ENCODE measurements at regions not wholly inside any gene's neighbourhood (a gene's known extent, or its start where the extent isn't known, plus 50 kb on each side); places are given as distances from the start of the nearest gene placed in this dataset.

- Histone ChIP-seq H3K27ac (no peak overlapping the region), H3K27me3 (no peaks in the 10 kb centered on the region), H3K4me3 (no peak overlapping the region), H3K36me3 (no peaks in the 10 kb centered on the region), H3K4me1 (peaks cover 0 to 4% (median 0%) of the 10 kb centered on the region in 4 donors), H3K9me3 (no peaks in the 10 kb centered on the region)
- TF ChIP-seq CTCF (IDR thresholded peaks at IDR 0.05) (no peak), EP300 (IDR thresholded peaks at IDR 0.05) (no peak), POLR2A (IDR thresholded peaks at IDR 0.05) (no peak), POLR2AphosphoS5 (IDR thresholded peaks at IDR 0.05) (no peak)
- intact Hi-C loops (cut with DNase I), result no loop called here
- WGBS, 2 donors, result 94 to 95% methylated on average over 16 of the region's 16 CpGs
- DNase-seq, result no peak
Measured at GRCh38 chr13:83613524-83613923, 268.8 kb downstream of the SLITRK1 start.

GRCh38 chr13:83601539-83601938 lies 280.7 kb downstream of the SLITRK1 start:
- Histone ChIP-seq H3K4me3 (no peak overlapping the region), H3K27ac (no peak overlapping the region), H3K36me3 (no peaks in the 10 kb centered on the region), H3K9me3 (no peaks in the 10 kb centered on the region), H3K4me1 (no peaks in the 10 kb centered on the region), H3K27me3 (no peaks in the 10 kb centered on the region)
- no peak for DNase-seq
- WGBS, 2 donors, result 47 to 63% methylated on average over 1 of the region's 1 CpG
- no peak for TF ChIP-seq POLR2A (IDR thresholded peaks at IDR 0.05)
- TF ChIP-seq EP300 (IDR thresholded peaks at IDR 0.05), result no peak
- TF ChIP-seq CTCF (IDR thresholded peaks at IDR 0.05), result no peak
- no peak for TF ChIP-seq POLR2AphosphoS5 (IDR thresholded peaks at IDR 0.05)
- intact Hi-C loops (cut with DNase I), result no loop called here

- DNase-seq, result no peak
- Histone ChIP-seq H3K27ac (no peak overlapping the region), H3K4me1 (no peaks in the 10 kb centered on the region), H3K27me3 (no peaks in the 10 kb centered on the region), H3K9me3 (no peaks in the 10 kb centered on the region), H3K36me3 (no peaks in the 10 kb centered on the region), H3K4me3 (no peak overlapping the region)
- no peak for TF ChIP-seq CTCF (IDR thresholded peaks at IDR 0.05)
- no peak for TF ChIP-seq POLR2A (IDR thresholded peaks at IDR 0.05)
- TF ChIP-seq POLR2AphosphoS5 (IDR thresholded peaks at IDR 0.05), result no peak
- TF ChIP-seq EP300 (IDR thresholded peaks at IDR 0.05), result no peak
- intact Hi-C loops (cut with DNase I), result no loop called here
Measured at GRCh38 chr13:83592095-83592494, 290.2 kb downstream of the SLITRK1 start.

GRCh38 chr13:83589814-83590213 lies 292.5 kb downstream of the SLITRK1 start:
- Histone ChIP-seq H3K36me3 (no peaks in the 10 kb centered on the region), H3K27ac (no peak overlapping the region), H3K27me3 (no peaks in the 10 kb centered on the region), H3K4me1 (no peaks in the 10 kb centered on the region), H3K4me3 (no peak overlapping the region), H3K9me3 (no peaks in the 10 kb centered on the region)
- 80% methylated on average over 1 of the region's 1 CpG for whole genome bisulfite sequencing, 2 donors
- TF ChIP-seq EP300 (IDR thresholded peaks at IDR 0.05) (no peak), POLR2AphosphoS5 (IDR thresholded peaks at IDR 0.05) (no peak), CTCF (IDR thresholded peaks at IDR 0.05) (no peak), POLR2A (IDR thresholded peaks at IDR 0.05) (no peak)
- intact Hi-C loops (cut with DNase I), result no loop called here
- DNase-seq, result no peak

- DNase-seq, result no peak
- Histone ChIP-seq H3K9me3 (no peaks in the 10 kb centered on the region), H3K4me3 (no peak overlapping the region), H3K27me3 (no peaks in the 10 kb centered on the region), H3K4me1 (no peaks in the 10 kb centered on the region), H3K36me3 (no peaks in the 10 kb centered on the region), H3K27ac (no peak overlapping the region)
- no peak for TF ChIP-seq EP300 (IDR thresholded peaks at IDR 0.05)
- TF ChIP-seq POLR2A (IDR thresholded peaks at IDR 0.05), result no peak
- no peak for TF ChIP-seq CTCF (IDR thresholded peaks at IDR 0.05)
- no peak for TF ChIP-seq POLR2AphosphoS5 (IDR thresholded peaks at IDR 0.05)
- WGBS, 2 donors, result 88 to 90% methylated on average over 2 of the region's 2 CpGs
- intact Hi-C loops (cut with DNase I), result no loop called here
Measured at GRCh38 chr13:83577183-83577582, 305.1 kb downstream of the SLITRK1 start.

Measured in sigmoid colon (tissue), 6 donors.